HL-60 (cell line): ENCODE measurements at regions not wholly inside any gene's neighbourhood (a gene's known extent, or its start where the extent isn't known, plus 50 kb on each side); places are given as distances from the start of the nearest gene placed in this dataset.
"Not testable (repeated sequence)": the region's sequence is repeated elsewhere in the genome, so short reads cannot be mapped to it uniquely, and the experiment has no call there.

Source experiments
- DNase-seq, 2 experiments: peaks; one replicate each; pipeline ENCODE4 v3.0.0-alpha.2; 2010 to 2020; ENCODE audit warnings: low read depth in 1 of 2, low spot score in 1 of 2
- H3K27ac ChIP-seq: fragments of 250-450 bp; sonication (Bioruptor Pico); replicated peaks from 2 replicates; pipeline ENCODE4 v1.5.1; 2020; ENCODE audit warnings: mild to moderate bottlenecking, moderate library complexity
- H3K27me3 ChIP-seq: fragments of 250-450 bp; sonication (Bioruptor Pico); 2 replicates; pipeline ENCODE4 v1.5.1; 2021; ENCODE audit warnings: mild to moderate bottlenecking, moderate library complexity; ENCODE audit not compliant: insufficient read depth, poor library complexity, severe bottlenecking
- H3K4me3 ChIP-seq: replicated peaks from 2 replicates; pipeline ENCODE4 v1.5.1; 2011; ENCODE audit warnings: mild to moderate bottlenecking, control low read depth, low read length; ENCODE audit not compliant: insufficient read depth
- CTCF ChIP-seq: IDR thresholded peaks from one replicate; pipeline ENCODE4 v1.5.1; 2011; ENCODE audit warnings: low read length, control low read depth, inconsistent platforms; ENCODE audit not compliant: insufficient read depth
- GABPA ChIP-seq: IDR thresholded peaks from 2 replicates; pipeline ENCODE4 v1.6.1; 2012; ENCODE audit warnings: low read depth
- POLR2AphosphoS5 ChIP-seq: IDR thresholded peaks from 2 replicates; pipeline ENCODE4 v1.6.1; 2012; ENCODE audit warnings: low read depth
- REST ChIP-seq: IDR thresholded peaks from 2 replicates; pipeline ENCODE4 v1.6.1; 2012; ENCODE audit warnings: low read depth; ENCODE audit not compliant: insufficient replicate concordance
- SPI1 ChIP-seq: IDR thresholded peaks from 2 replicates; pipeline ENCODE4 v1.6.1; 2012; ENCODE audit warnings: low read depth, mild to moderate bottlenecking, borderline replicate concordance

- Histone ChIP-seq H3K27me3 (peaks cover 3% of the 10 kb centered on the region), H3K27ac (no peak overlapping the region), H3K4me3 (no peak overlapping the region)
- no peak for DNase-seq
- TF ChIP-seq GABPA (no peak), CTCF (no peak), SPI1 (no peak), POLR2AphosphoS5 (no peak), REST (no peak)
Observed at GRCh38 chr12:28092396-28092795, 97.9 kb upstream of the CCDC91 start.

DNA sequence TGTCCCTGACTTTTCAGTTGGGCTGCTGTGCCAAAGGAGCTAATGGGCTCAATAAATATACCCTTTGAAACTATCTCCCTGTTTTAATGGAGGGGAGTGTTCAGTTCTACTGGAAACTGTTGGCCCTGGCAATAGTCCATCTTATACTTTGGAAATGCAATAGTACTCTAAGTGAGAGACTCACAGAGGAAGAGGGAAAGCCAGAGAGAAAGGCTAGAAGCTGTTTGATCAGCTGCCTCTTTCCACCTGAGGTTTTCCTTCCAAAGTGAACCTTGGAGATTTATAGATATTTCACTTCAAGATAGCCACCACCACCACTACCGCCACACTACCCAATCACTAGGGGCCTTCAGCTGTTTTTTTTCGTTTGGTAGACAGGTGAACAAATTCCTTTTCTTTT, 93.6 kb upstream of the CCDC91 start:
- Histone ChIP-seq H3K4me3 (no peak overlapping the region), H3K27ac (no peak overlapping the region), H3K27me3 (no peaks in the 10 kb centered on the region)
- no peak for DNase-seq
- TF ChIP-seq REST, result no peak

DNA sequence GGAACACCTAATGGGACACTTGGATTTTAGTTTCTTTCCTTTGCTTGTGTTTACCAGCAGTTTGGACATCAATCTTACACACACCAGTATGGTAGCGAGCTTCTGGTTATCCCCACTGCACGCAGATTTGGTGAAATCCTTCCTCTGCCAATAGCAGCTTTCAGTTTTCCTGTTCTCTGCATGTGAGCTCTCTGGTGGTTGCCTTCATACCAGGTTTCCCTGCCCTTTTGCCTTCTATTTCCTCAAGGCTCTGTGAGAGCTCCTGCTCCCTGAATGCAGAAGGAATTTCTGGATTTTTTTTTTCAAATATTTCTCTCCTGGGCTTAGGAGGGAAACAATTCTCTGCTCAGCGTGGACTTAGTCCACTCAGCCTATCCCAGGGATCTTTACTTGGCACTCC, 93.0 kb upstream of the CCDC91 start:
- no peak overlapping the region for H3K27ac ChIP-seq
- no peaks in the 10 kb centered on the region for H3K27me3 ChIP-seq
- no peak for DNase-seq
- no peak for TF ChIP-seq POLR2AphosphoS5
- no peak for TF ChIP-seq SPI1
- no peak for TF ChIP-seq CTCF
- TF ChIP-seq GABPA, result no peak
- TF ChIP-seq REST, result no peak
- no peak overlapping the region for H3K4me3 ChIP-seq

DNA sequence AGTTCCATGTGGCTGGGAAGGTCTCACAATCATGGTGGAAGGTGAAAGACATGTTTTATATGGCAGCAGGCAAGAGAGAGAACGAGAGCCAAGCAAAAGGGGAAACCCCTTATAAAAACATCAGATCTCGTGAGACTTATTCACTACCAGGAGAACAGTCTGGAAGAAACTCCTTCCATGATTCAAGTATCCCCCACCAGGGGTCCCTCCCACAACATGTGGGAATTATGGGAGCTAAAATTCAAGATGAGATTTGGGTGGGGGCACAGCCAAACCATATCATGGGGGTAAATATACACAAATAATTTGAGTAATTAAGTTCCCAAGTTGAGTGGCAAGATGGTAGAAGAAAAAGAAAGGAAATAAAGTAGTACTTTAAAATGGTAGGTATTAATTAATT, 91.0 kb upstream of the CCDC91 start:
- not testable (repeated sequence) for H3K27me3 ChIP-seq, H3K4me3 ChIP-seq, DNase-seq, H3K27ac ChIP-seq
